ENCODE measurements at regions not wholly inside any gene's neighbourhood (a gene's known extent, or its start where the extent isn't known, plus 50 kb on each side); places are given as distances from the start of the nearest gene placed in this dataset.
"Not testable (repeated sequence)": the region's sequence is repeated elsewhere in the genome, so short reads cannot be mapped to it uniquely, and the experiment has no call there.

- ATAC-seq, result no peak
Measured at GRCh38 chr7:159207393-159207792, 62.7 kb upstream of the VIPR2 start.

GRCh38 chr7:159205833-159206232 lies 61.2 kb upstream of the VIPR2 start:
- ATAC-seq, result no peak

- ATAC-seq, result no peak
Measured at GRCh38 chr7:159204664-159205063, 60.0 kb upstream of the VIPR2 start.

GRCh38 chr7:159203253-159203652 lies 58.6 kb upstream of the VIPR2 start:
- ATAC-seq, result not testable (repeated sequence)

- ATAC-seq, result no peak
Measured at GRCh38 chr7:159201722-159202330, 57.2 kb upstream of the VIPR2 start.

GRCh38 chr7:159200421-159200820 lies 55.8 kb upstream of the VIPR2 start:
- ATAC-seq, result no peak

GRCh38 chr7:159198016-159198724 lies 53.5 kb upstream of the VIPR2 start:
- no peak for ATAC-seq

- ATAC-seq, result peak; percentile 56
Measured at GRCh38 chr7:159197066-159197975, 52.7 kb upstream of the VIPR2 start.

GRCh38 chr7:159196584-159196983 lies 51.9 kb upstream of the VIPR2 start:
- ATAC-seq, result no peak

- no peak for ATAC-seq
Measured at GRCh38 chr7:159195946-159196345, 51.3 kb upstream of the VIPR2 start.
